ENCODE measurements at regions not wholly inside any gene's neighbourhood (a gene's known extent, or its start where the extent isn't known, plus 50 kb on each side); places are given as distances from the start of the nearest gene placed in this dataset.
"Not testable (repeated sequence)": the region's sequence is repeated elsewhere in the genome, so short reads cannot be mapped to it uniquely, and the experiment has no call there.

- Histone ChIP-seq H3K36me3 (ENCODE audit: control insufficient read depth, insufficient read depth, low read length) (no peaks in the 10 kb centered on the region; the same call in 1 of the 2 replicates), H3K4me3 (replicated peaks; ENCODE audit: low read depth, low read length) (no peak overlapping the region), H3K27me3 (replicated peaks; ENCODE audit: control insufficient read depth, insufficient read depth, low read length) (no peaks in the 10 kb centered on the region)
- no peak for DNase-seq (ENCODE audit: extremely low read depth, insufficient read length)
- no peak for TF ChIP-seq CTCF (IDR thresholded peaks at IDR 0.05; ENCODE audit: insufficient read depth, low read length, poor library complexity, severe bottlenecking)
These were observed 169.2 kb downstream of the LAT start for GRCh38 chr16:29154088-29154487.

GRCh38 chr16:29153307-29153706 lies 168.5 kb downstream of the LAT start:
- not testable (repeated sequence) for H3K27me3 ChIP-seq (replicated peaks; ENCODE audit: control insufficient read depth, insufficient read depth, low read length)

GRCh38 chr16:29152544-29153031 lies 167.7 kb downstream of the LAT start:
- not testable (repeated sequence) for H3K27me3 ChIP-seq (replicated peaks; ENCODE audit: control insufficient read depth, insufficient read depth, low read length); DNase-seq (ENCODE audit: extremely low read depth, insufficient read length); H3K36me3 ChIP-seq (ENCODE audit: control insufficient read depth, insufficient read depth, low read length); H3K4me3 ChIP-seq (replicated peaks; ENCODE audit: low read depth, low read length)

More at GRCh38 chr16:29153307-29153706, 168.5 kb downstream of the LAT start:
- not testable (repeated sequence) for H3K36me3 ChIP-seq (ENCODE audit: control insufficient read depth, insufficient read depth, low read length); DNase-seq (ENCODE audit: extremely low read depth, insufficient read length); H3K4me3 ChIP-seq (replicated peaks; ENCODE audit: low read depth, low read length)

GRCh38 chr16:29151317-29151716 lies 166.5 kb downstream of the LAT start:
- no peak for DNase-seq (ENCODE audit: extremely low read depth, insufficient read length)
- no peak for TF ChIP-seq CTCF (IDR thresholded peaks at IDR 0.05; ENCODE audit: insufficient read depth, low read length, poor library complexity, severe bottlenecking)

GRCh38 chr16:29149912-29150311 lies 165.1 kb downstream of the LAT start:
- not testable (repeated sequence) for H3K36me3 ChIP-seq (ENCODE audit: control insufficient read depth, insufficient read depth, low read length); H3K27me3 ChIP-seq (replicated peaks; ENCODE audit: control insufficient read depth, insufficient read depth, low read length); H3K4me3 ChIP-seq (replicated peaks; ENCODE audit: low read depth, low read length); DNase-seq (ENCODE audit: extremely low read depth, insufficient read length)

More at GRCh38 chr16:29151317-29151716, 166.5 kb downstream of the LAT start:
- H3K27me3 ChIP-seq (replicated peaks; ENCODE audit: control insufficient read depth, insufficient read depth, low read length) = no peaks in the 10 kb centered on the region
- H3K4me3 ChIP-seq (replicated peaks; ENCODE audit: low read depth, low read length) = no peak overlapping the region
- no peaks in the 10 kb centered on the region for H3K36me3 ChIP-seq (ENCODE audit: control insufficient read depth, insufficient read depth, low read length)

- no peak for TF ChIP-seq CTCF (IDR thresholded peaks at IDR 0.05; ENCODE audit: insufficient read depth, low read length, poor library complexity, severe bottlenecking)
- no peak for DNase-seq (ENCODE audit: extremely low read depth, insufficient read length)
- H3K36me3 ChIP-seq (ENCODE audit: control insufficient read depth, insufficient read depth, low read length) = no peaks in the 10 kb centered on the region; the same call in 1 of the 2 replicates
- no peaks in the 10 kb centered on the region for H3K27me3 ChIP-seq (replicated peaks; ENCODE audit: control insufficient read depth, insufficient read depth, low read length)
- H3K4me3 ChIP-seq (replicated peaks; ENCODE audit: low read depth, low read length) = no peak overlapping the region
These were observed 164.0 kb downstream of the LAT start for GRCh38 chr16:29148867-29149272.

GRCh38 chr16:29148131-29148691 lies 163.4 kb downstream of the LAT start:
- no peak for TF ChIP-seq CTCF (IDR thresholded peaks at IDR 0.05; ENCODE audit: insufficient read depth, low read length, poor library complexity, severe bottlenecking)
- H3K27me3 ChIP-seq (replicated peaks; ENCODE audit: control insufficient read depth, insufficient read depth, low read length) = no peaks in the 10 kb centered on the region
- no peaks in the 10 kb centered on the region; the same call in 1 of the 2 replicates for H3K36me3 ChIP-seq (ENCODE audit: control insufficient read depth, insufficient read depth, low read length)
- H3K4me3 ChIP-seq (replicated peaks; ENCODE audit: low read depth, low read length) = no peak overlapping the region
- DNase-seq (ENCODE audit: extremely low read depth, insufficient read length) = no peak

- not testable (repeated sequence) for H3K27me3 ChIP-seq (replicated peaks; ENCODE audit: control insufficient read depth, insufficient read depth, low read length); H3K4me3 ChIP-seq (replicated peaks; ENCODE audit: low read depth, low read length); DNase-seq (ENCODE audit: extremely low read depth, insufficient read length); H3K36me3 ChIP-seq (ENCODE audit: control insufficient read depth, insufficient read depth, low read length)
These were observed 162.9 kb downstream of the LAT start for GRCh38 chr16:29147710-29148109.

GRCh38 chr16:29146808-29147643 lies 162.2 kb downstream of the LAT start:
- DNase-seq (ENCODE audit: extremely low read depth, insufficient read length); H3K36me3 ChIP-seq (ENCODE audit: control insufficient read depth, insufficient read depth, low read length); H3K4me3 ChIP-seq (replicated peaks; ENCODE audit: low read depth, low read length); H3K27me3 ChIP-seq (replicated peaks; ENCODE audit: control insufficient read depth, insufficient read depth, low read length): not testable (repeated sequence)
